T-cell (primary cell): ENCODE measurements at regions not wholly inside any gene's neighbourhood (a gene's known extent, or its start where the extent isn't known, plus 50 kb on each side); places are given as distances from the start of the nearest gene placed in this dataset.

Source experiments
- ATAC-seq, 4 experiments: fragments of 200-7000 bp in 3 of 4; fragments of 150-1000 bp in 1 of 4; cut with Tn5 transposase; replicated peaks in 1 of 4; 1 replicate in 3 of 4; 2 replicates in 1 of 4; pipeline ENCODE4 v1.10.0; 2021; ENCODE audit warnings: moderate library complexity in 3 of 4, mild to moderate bottlenecking in 2 of 4, moderate number of reproducible peaks in 1 of 4
- CTCF ChIA-PET, 2 donors: fragments of 300-600 bp; sonication (Branson Sonifier 250); formaldehyde crosslinking; loops; one replicate each; lab custom pipeline; 2022; ENCODE audit warnings: antibody characterized with exemption in 2 of 2; lab: Charles Lee
- POLR2A ChIA-PET, 2 donors: fragments of 300-600 bp; sonication (Branson Sonifier 250); formaldehyde crosslinking; loops; one replicate each; lab custom pipeline; 2022; ENCODE audit warnings: antibody characterized with exemption in 2 of 2; lab: Charles Lee
- DNase-seq, 35 experiments: peaks; one replicate each; pipeline versions ENCODE4 v3.0.0 to v3.0.0-alpha.2; 2013 to 2023
- H3K27ac ChIP-seq: one replicate; pipeline ENCODE4 v1.5.1; 2013; ENCODE audit warnings: low read length
- H3K27me3 ChIP-seq, 2 experiments: replicated peaks in 1 of 2; 1 replicate in 1 of 2; 2 replicates in 1 of 2; pipeline versions ENCODE4 v1.6.1 to v1.7.0; 2013; ENCODE audit warnings: low read length in 1 of 2, mixed read lengths in 1 of 2; ENCODE audit not compliant: control insufficient read depth in 2 of 2, insufficient read depth in 2 of 2; ENCODE audit errors: extremely low read depth in 1 of 2
- H3K36me3 ChIP-seq, 2 donors: 1 replicate in 1 of 2; 2 replicates in 1 of 2; pipeline versions ENCODE4 v1.6.1 to v1.7.0; 2013; ENCODE audit warnings: low read length in 1 of 2; ENCODE audit not compliant: control insufficient read depth in 2 of 2, insufficient read depth in 1 of 2; ENCODE audit errors: extremely low read depth in 1 of 2
- H3K4me1 ChIP-seq, 2 experiments: 1 replicate in 1 of 2; 2 replicates in 1 of 2; pipeline versions ENCODE4 v1.6.1 to v1.7.0; 2013; ENCODE audit warnings: low read length in 2 of 2, mixed read lengths in 1 of 2; ENCODE audit not compliant: insufficient read depth in 2 of 2, control insufficient read depth in 1 of 2; ENCODE audit errors: extremely low read depth in 1 of 2
- H3K4me3 ChIP-seq, 2 donors: 1 replicate in 1 of 2; 2 replicates in 1 of 2; pipeline versions ENCODE4 v1.5.1 to v1.7.0; 2013; ENCODE audit warnings: mild to moderate bottlenecking in 2 of 2, low read length in 1 of 2, moderate library complexity in 1 of 2; ENCODE audit not compliant: control insufficient read depth in 1 of 2; ENCODE audit errors: extremely low read depth in 1 of 2
- H3K9me3 ChIP-seq: 2 replicates; pipeline ENCODE4 v1.7.0; 2013
- H3K27ac Mint-ChIP-seq, 2 donors: one replicate each; pipeline ENCODE4 v1.8.0; 2020 to 2021; ENCODE audit warnings: mild to moderate bottlenecking in 2 of 2, mixed read lengths in 2 of 2
- H3K27me3 Mint-ChIP-seq, 2 donors: one replicate each; pipeline ENCODE4 v1.8.0; 2021 to 2022; ENCODE audit warnings: mixed read lengths in 2 of 2
- H3K36me3 Mint-ChIP-seq: one replicate; pipeline ENCODE4 v1.8.0; 2021; ENCODE audit warnings: mixed read lengths
- H3K4me1 Mint-ChIP-seq, 3 donors: one replicate each; pipeline ENCODE4 v1.8.0; 2020 to 2022; ENCODE audit warnings: mixed read lengths in 3 of 3, mild to moderate bottlenecking in 1 of 3
- H3K4me3 Mint-ChIP-seq, 3 donors: one replicate each; pipeline ENCODE4 v1.8.0; 2020 to 2022; ENCODE audit warnings: mild to moderate bottlenecking in 3 of 3, mixed read lengths in 3 of 3, moderate library complexity in 3 of 3
- H3K9me3 Mint-ChIP-seq, 3 donors: one replicate each; pipeline ENCODE4 v1.8.0; 2020 to 2022; ENCODE audit warnings: mixed read lengths in 3 of 3
- WGBS: methylation state at CpG from one replicate; pipeline ENCODE4 v1.1.5; 2013; ENCODE audit warnings: missing lambda C conversion rate; ENCODE audit not compliant: insufficient coverage; 5-methylcytosine and 5-hydroxymethylcytosine counted together

DNA sequence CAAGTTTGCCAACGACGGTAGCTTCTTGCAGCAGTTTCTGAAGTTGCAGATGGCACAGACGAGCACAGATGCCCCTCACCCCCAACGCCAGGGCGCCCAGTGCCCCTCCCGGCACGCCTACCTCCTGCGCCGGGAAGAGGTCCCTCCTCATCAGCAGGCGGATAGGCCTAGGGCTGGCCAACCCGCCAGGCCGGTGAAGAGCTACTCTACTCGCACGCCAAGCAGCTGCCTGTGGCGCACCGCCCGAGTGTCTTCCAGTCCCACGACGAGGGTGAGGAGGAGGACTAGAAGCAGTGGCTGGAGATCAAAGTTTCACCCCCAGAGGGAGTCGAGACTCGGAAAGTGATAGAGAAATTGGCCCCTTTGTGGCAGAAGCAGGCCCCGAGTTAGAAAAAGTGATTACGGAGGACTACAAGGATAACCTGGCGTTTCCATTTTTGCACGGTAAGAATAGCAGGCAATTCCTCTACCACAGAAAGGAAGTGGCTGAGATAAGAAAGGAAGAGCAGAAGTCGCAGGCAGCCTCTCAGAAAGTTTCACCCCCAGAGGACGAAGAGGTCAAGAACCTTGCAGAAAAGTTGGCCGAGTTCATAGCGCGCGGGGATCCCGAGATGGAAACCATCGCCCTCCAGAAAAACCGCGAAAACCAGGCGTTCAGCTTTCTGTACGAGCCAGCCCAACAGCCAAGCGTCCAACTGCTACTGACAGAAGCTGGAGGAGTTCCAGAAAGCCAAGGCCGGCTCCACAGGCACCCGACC is 170.4 kb downstream of the HINT1 start:
- Histone ChIP-seq H3K27ac (no peak overlapping the region), H3K4me1 (no peaks in the 10 kb centered on the region), H3K36me3 (no peaks in the 10 kb centered on the region), H3K27me3 (peaks cover 0 to 4% of the 10 kb centered on the region in 2 experiments), H3K4me3 (no peak overlapping the region), H3K9me3 (no peaks in the 10 kb centered on the region)
- Mint-ChIP-seq H3K4me3 (no peak overlapping the region), H3K9me3 (no peaks in the 10 kb centered on the region), H3K36me3 (no peaks in the 10 kb centered on the region), H3K27me3 (peaks cover 5 to 9% of the 10 kb centered on the region in 2 donors), H3K27ac (no peak overlapping the region), H3K4me1 (no peaks in the 10 kb centered on the region)
- 86% methylated on average over 31 of the region's 40 CpGs for WGBS
- ChIA-PET POLR2A (no interaction called here), CTCF (no interaction called here)
- ATAC-seq = no peak
- no peak for DNase-seq

DNA sequence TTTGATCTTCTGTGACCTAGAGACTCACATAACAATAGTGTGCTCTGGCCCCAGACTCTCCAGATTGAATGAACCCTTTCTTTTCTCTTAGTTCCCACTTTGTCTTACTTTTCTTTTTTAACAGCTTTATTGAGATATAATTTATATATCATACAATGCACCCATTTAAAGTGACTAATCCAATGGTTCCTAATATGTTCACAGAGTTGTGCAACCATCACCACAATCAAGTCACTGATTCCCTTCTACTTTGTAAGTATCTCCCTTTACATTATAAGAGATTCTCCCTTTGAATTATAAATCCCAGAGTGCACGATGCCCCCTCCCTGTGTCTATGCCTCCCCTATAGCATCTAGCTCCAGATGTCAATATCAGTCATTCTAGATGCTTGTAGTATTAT is 172.4 kb downstream of the HINT1 start:
- POLR2A ChIA-PET = no interaction called here
- H3K27me3 Mint-ChIP-seq = peaks cover 5 to 9% of the 10 kb centered on the region in 2 donors
- Histone ChIP-seq H3K27me3 (peaks cover 0 to 4% of the 10 kb centered on the region in 2 experiments), H3K27ac (no peak overlapping the region), H3K4me3 (no peak overlapping the region), H3K36me3 (no peaks in the 10 kb centered on the region), H3K9me3 (no peaks in the 10 kb centered on the region), H3K4me1 (no peaks in the 10 kb centered on the region)
- no peak overlapping the region for H3K4me3 Mint-ChIP-seq
- H3K4me1 Mint-ChIP-seq = no peaks in the 10 kb centered on the region
- no peak overlapping the region for H3K27ac Mint-ChIP-seq
- no peak for ATAC-seq
- H3K36me3 Mint-ChIP-seq = no peaks in the 10 kb centered on the region
- 0% methylated on average over 1 of the region's 1 CpG for WGBS
- CTCF ChIA-PET = no interaction called here
- H3K9me3 Mint-ChIP-seq = no peaks in the 10 kb centered on the region
- no peak for DNase-seq

DNA sequence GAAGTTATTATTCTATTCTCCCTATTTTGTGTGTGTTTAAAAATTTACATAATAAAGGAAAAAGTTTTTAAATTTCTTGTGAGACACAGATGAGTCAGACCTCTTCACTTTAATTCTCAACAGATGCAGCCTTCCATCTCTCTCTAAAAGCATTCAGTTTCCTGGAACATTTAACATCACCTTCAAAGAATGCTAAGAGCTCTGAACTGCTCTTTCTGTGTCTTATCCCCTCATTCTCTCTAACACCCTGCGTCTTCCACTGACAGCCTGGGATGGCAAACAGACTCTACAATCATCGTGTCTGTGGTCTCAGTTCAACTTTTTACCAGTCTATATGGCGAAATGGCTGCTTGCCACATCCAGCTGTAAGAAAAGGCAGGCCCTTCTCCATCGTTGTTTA is 173.0 kb downstream of the HINT1 start:
- DNase-seq (no peak), ATAC-seq (no peak)
- Mint-ChIP-seq H3K4me3 (no peak overlapping the region), H3K27ac (no peak overlapping the region), H3K4me1 (no peaks in the 10 kb centered on the region), H3K27me3 (peaks cover 5 to 9% of the 10 kb centered on the region in 2 donors), H3K9me3 (no peaks in the 10 kb centered on the region), H3K36me3 (no peaks in the 10 kb centered on the region)
- Histone ChIP-seq H3K27ac (no peak overlapping the region), H3K36me3 (no peaks in the 10 kb centered on the region), H3K9me3 (no peaks in the 10 kb centered on the region), H3K27me3 (peaks cover 0 to 4% of the 10 kb centered on the region in 2 experiments), H3K4me3 (no peak overlapping the region), H3K4me1 (no peaks in the 10 kb centered on the region)
- 70% methylated on average over 2 of the region's 4 CpGs for WGBS
- ChIA-PET POLR2A (no interaction called here), CTCF (no interaction called here)

DNA sequence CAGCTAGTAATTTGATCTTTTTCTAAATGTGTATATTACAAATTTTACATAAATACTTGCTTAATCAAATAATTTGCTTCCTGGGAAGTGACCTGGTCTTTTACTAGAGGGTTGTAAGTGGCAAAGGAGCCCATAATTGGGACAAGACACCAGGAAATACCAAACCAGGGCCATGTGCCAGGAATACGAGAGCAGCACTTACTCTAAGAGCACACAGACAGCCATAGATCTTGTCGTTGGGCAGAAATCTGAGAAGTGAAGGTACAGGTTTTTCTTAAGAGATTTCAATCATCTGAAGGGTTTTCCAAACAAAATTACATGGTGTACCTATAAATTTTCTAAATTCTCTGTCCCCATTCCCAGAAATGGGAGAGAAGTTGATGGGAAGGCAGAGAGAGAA is 179.3 kb downstream of the HINT1 start:
- no peak overlapping the region for H3K4me3 Mint-ChIP-seq
- no peaks in the 10 kb centered on the region for H3K4me1 ChIP-seq
- DNase-seq = no peak
- no peaks in the 10 kb centered on the region for H3K4me1 Mint-ChIP-seq
- H3K4me3 ChIP-seq = no peak overlapping the region
- POLR2A ChIA-PET = no interaction called here
- H3K36me3 Mint-ChIP-seq = no peaks in the 10 kb centered on the region
- WGBS = 100% methylated on average over 1 of the region's 2 CpGs
- peaks cover 2 to 6% of the 10 kb centered on the region in 2 donors for H3K27me3 Mint-ChIP-seq
- H3K9me3 Mint-ChIP-seq = no peaks in the 10 kb centered on the region
- no peaks in the 10 kb centered on the region for H3K9me3 ChIP-seq
- CTCF ChIA-PET = no interaction called here
- no peak overlapping the region for H3K27ac ChIP-seq
- no peaks in the 10 kb centered on the region for H3K36me3 ChIP-seq
- ATAC-seq = no peak
- H3K27ac Mint-ChIP-seq = no peak overlapping the region
- peaks cover 0 to 5% of the 10 kb centered on the region in 2 experiments for H3K27me3 ChIP-seq

DNA sequence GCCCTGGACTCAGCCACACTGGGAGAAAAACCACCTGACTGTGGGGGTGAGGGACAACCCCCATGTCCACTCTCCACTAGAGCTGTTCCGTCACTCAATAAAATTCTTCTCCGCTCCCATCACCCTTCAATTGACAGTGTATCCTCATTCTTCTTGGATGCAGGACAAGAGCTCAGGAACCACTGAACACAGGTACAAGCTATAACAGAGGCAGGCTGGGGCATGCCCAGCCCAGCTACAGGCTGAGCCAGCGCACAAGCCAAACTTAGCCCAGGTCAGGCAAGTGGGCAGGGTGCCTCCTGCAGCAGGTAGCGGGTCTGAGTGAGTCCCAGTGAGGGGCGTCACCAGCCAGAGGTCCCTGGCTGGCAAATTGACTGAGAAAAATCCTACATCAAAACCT is 183.4 kb downstream of the HINT1 start:
- Histone ChIP-seq H3K9me3 (no peaks in the 10 kb centered on the region), H3K36me3 (no peaks in the 10 kb centered on the region), H3K4me1 (no peaks in the 10 kb centered on the region), H3K27ac (no peak overlapping the region), H3K4me3 (no peak overlapping the region), H3K27me3 (peaks cover 0 to 11% of the 10 kb centered on the region in 2 experiments)
- no peaks in the 10 kb centered on the region for H3K4me1 Mint-ChIP-seq
- DNase-seq (no peak), ATAC-seq (no peak)
- WGBS = 82% methylated on average over 1 of the region's 5 CpGs
- no peak overlapping the region for H3K4me3 Mint-ChIP-seq
- no peak overlapping the region for H3K27ac Mint-ChIP-seq
- POLR2A ChIA-PET = no interaction called here
- no peaks in the 10 kb centered on the region for H3K36me3 Mint-ChIP-seq
- peaks cover 3 to 21% of the 10 kb centered on the region in 2 donors for H3K27me3 Mint-ChIP-seq
- CTCF ChIA-PET = no interaction called here
- peaks cover 0 to 4% (median 0%) of the 10 kb centered on the region in 3 donors for H3K9me3 Mint-ChIP-seq

DNA sequence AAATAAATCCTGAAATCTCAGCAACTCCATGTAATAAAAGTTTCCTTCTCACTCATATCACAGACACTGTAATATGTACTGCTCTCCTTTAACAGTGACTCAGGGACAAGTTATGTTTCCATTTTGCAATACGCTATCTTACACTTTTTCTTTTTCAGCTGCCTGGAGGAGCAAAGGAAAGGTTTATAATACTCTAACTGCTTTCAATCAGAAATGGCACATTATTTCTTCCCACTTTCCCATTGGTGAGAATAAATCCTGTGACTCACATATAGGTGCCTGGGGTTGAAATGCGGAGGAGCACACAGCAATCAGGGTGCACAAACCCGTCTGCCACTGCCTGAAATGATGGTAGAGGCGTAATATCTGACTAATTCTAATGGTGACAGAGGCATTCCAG is 186.6 kb downstream of the HINT1 start:
- H3K36me3 ChIP-seq = no peaks in the 10 kb centered on the region
- H3K4me3 ChIP-seq = no peak overlapping the region
- no peak overlapping the region for H3K27ac Mint-ChIP-seq
- CTCF ChIA-PET = no interaction called here
- no peaks in the 10 kb centered on the region for H3K36me3 Mint-ChIP-seq
- DNase-seq = no peak
- no peaks in the 10 kb centered on the region for H3K4me1 Mint-ChIP-seq
- H3K27me3 Mint-ChIP-seq = peaks cover 7 to 25% of the 10 kb centered on the region in 2 donors
- POLR2A ChIA-PET = no interaction called here
- no peaks in the 10 kb centered on the region for H3K9me3 ChIP-seq
- H3K27me3 ChIP-seq = peaks cover 0 to 11% of the 10 kb centered on the region in 2 experiments
- no peak for ATAC-seq
- no CpG with 5 or more reads among the region's 4 CpGs for WGBS
- H3K27ac ChIP-seq = no peak overlapping the region
- peaks cover 0 to 4% (median 0%) of the 10 kb centered on the region in 3 donors for H3K9me3 Mint-ChIP-seq
- no peak overlapping the region for H3K4me3 Mint-ChIP-seq
- H3K4me1 ChIP-seq = no peaks in the 10 kb centered on the region
